Fibroblast of lung (primary cell): ENCODE measurements at regions not wholly inside any gene's neighbourhood (a gene's known extent, or its start where the extent isn't known, plus 50 kb on each side); places are given as distances from the start of the nearest gene placed in this dataset.

Source experiments
- DNase-seq, 2 donors: peaks; one replicate each; pipeline versions ENCODE4 v3.0.0 to v3.0.0-alpha.2; 2010; ENCODE audit warnings: low read depth in 2 of 2
- H2AFZ ChIP-seq: 2 replicates; pipeline ENCODE4 v1.5.1; 2012; ENCODE audit warnings: low read length, control low read depth, inconsistent platforms
- H3K27ac ChIP-seq: 2 replicates; pipeline ENCODE4 v1.5.1; 2011; ENCODE audit warnings: low read length, control low read depth; ENCODE audit not compliant: insufficient read depth
- H3K27me3 ChIP-seq: 2 replicates; pipeline ENCODE4 v1.5.1; 2011; ENCODE audit warnings: mild to moderate bottlenecking, low read length; ENCODE audit not compliant: control insufficient read depth, insufficient read depth
- H3K36me3 ChIP-seq: 2 replicates; pipeline ENCODE4 v1.5.1; 2011; ENCODE audit warnings: low read length; ENCODE audit not compliant: control insufficient read depth, insufficient read depth
- H3K4me1 ChIP-seq: 2 replicates; pipeline ENCODE4 v1.5.1; 2011; ENCODE audit warnings: low read length; ENCODE audit not compliant: control insufficient read depth, insufficient read depth; ENCODE audit errors: extremely low read depth
- H3K4me2 ChIP-seq: 2 replicates; pipeline ENCODE4 v1.5.1; 2011; ENCODE audit warnings: low read length, control low read depth; ENCODE audit not compliant: insufficient read depth; ENCODE audit errors: extremely low read depth
- H3K4me3 ChIP-seq, 4 experiments: fragments of 200-600 bp in 1 of 4; sonication (generic) in 1 of 4; replicated peaks in 1 of 4; 2 replicates each; pipeline ENCODE4 v1.5.1; 2011 to 2016; ENCODE audit warnings: low read length in 4 of 4, low read depth in 3 of 4, mild to moderate bottlenecking in 3 of 4, control low read depth in 2 of 4, inconsistent platforms in 1 of 4, mixed read lengths in 1 of 4; ENCODE audit not compliant: insufficient read depth in 1 of 4; ENCODE audit errors: control extremely low read depth in 1 of 4
- H3K79me2 ChIP-seq: 2 replicates; pipeline ENCODE4 v1.5.1; 2012; ENCODE audit warnings: mild to moderate bottlenecking, low read length, inconsistent platforms; ENCODE audit not compliant: control insufficient read depth, insufficient read depth
- H3K9ac ChIP-seq: 2 replicates; pipeline ENCODE4 v1.5.1; 2011; ENCODE audit warnings: mild to moderate bottlenecking, low read length, control low read depth; ENCODE audit not compliant: insufficient read depth
- H3K9me3 ChIP-seq: 2 replicates; pipeline ENCODE4 v1.5.1; 2012; ENCODE audit warnings: low read depth, low read length; ENCODE audit not compliant: control insufficient read depth, insufficient read depth
- H4K20me1 ChIP-seq: 2 replicates; pipeline ENCODE4 v1.5.1; 2011; ENCODE audit warnings: low read length; ENCODE audit not compliant: control insufficient read depth, insufficient read depth; ENCODE audit errors: extremely low read depth
- CTCF ChIP-seq, 2 donors: IDR thresholded peaks in 1 of 2; conservative IDR thresholded peaks in 1 of 2; 1 replicate in 1 of 2; 2 replicates in 1 of 2; pipeline ENCODE4 v1.5.1; 2011 to 2012; ENCODE audit warnings: low read length in 2 of 2, control low read depth in 1 of 2, inconsistent platforms in 1 of 2, low read depth in 1 of 2, mild to moderate bottlenecking in 1 of 2
- EZH2 ChIP-seq: IDR thresholded peaks from 2 replicates; pipeline ENCODE4 v1.5.1; 2012; ENCODE audit warnings: low read length, control low read depth, mild to moderate bottlenecking; ENCODE audit errors: missing control alignments

DNA sequence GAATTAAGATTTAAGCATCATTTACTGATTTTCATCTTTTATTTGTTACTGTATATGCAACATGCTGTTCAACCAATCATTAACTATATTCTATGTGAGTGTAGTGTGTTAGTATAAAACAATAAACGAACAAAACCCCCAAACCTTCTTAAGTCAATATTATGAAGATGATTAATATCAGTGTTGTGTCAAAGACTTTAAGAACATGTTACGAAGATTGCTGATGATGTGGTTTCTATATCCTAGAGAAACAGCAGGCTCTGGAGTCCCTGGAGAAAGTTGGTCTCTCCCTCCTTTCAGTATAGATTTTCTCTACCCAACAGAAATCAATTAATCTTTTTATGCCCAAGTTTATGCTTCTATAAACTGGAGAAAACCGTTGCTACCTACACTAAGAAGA, 393.8 kb upstream of the HSF2 start:
- Histone ChIP-seq H3K36me3 (no peaks in the 10 kb centered on the region), H3K9me3 (no peaks in the 10 kb centered on the region), H4K20me1 (no peaks in the 10 kb centered on the region), H3K27me3 (no peaks in the 10 kb centered on the region), H3K9ac (no peak overlapping the region), H3K79me2 (no peaks in the 10 kb centered on the region), H3K4me1 (peaks cover 2% of the 10 kb centered on the region), H3K4me3 (no peak overlapping the region), H3K27ac (no peak overlapping the region), H3K4me2 (no peak overlapping the region), H2AFZ (no peak overlapping the region)
- DNase-seq: peak in 1 of 2 donors; percentile 12
- TF ChIP-seq CTCF (conservative IDR thresholded peaks at IDR 0.05 in 1 of 2, IDR thresholded peaks at IDR 0.05 in 1 of 2; ENCODE audit: low read depth in 1 of 2, low read length in 2 of 2): no peak
- TF ChIP-seq EZH2: no peak

DNA sequence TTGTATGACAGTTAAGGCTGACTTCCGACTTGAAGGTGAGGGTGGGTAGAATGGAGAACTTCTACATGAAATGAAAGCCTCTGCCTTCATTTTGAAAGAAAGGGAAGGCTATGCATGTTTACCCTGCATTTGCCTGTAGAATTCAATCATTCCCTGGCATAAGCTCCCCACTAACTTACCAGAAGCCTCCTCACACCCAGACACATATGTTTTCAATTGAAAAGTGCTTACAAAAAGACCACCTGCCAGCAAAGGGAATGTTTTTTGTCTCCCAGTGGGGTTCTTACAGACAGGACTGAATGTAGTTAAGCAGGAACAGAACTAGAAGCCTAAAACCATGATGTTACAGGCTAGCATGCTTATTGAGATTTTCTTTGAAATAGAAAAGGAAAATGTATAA, 392.1 kb upstream of the HSF2 start:
- H3K9ac ChIP-seq: no peak overlapping the region
- no peaks in the 10 kb centered on the region for H4K20me1 ChIP-seq
- DNase-seq: peak; percentile 13 to 30
- H3K4me1 ChIP-seq: peaks cover 2% of the 10 kb centered on the region
- no peak overlapping the region for H3K4me2 ChIP-seq
- H3K27me3 ChIP-seq: no peaks in the 10 kb centered on the region
- TF ChIP-seq CTCF (conservative IDR thresholded peaks at IDR 0.05 in 1 of 2, IDR thresholded peaks at IDR 0.05 in 1 of 2; ENCODE audit: low read depth in 1 of 2, low read length in 2 of 2): no peak
- TF ChIP-seq EZH2: no peak
- H3K36me3 ChIP-seq: no peaks in the 10 kb centered on the region
- no peak overlapping the region for H3K27ac ChIP-seq
- no peak overlapping the region for H3K4me3 ChIP-seq
- no peaks in the 10 kb centered on the region for H3K9me3 ChIP-seq
- no peak overlapping the region for H2AFZ ChIP-seq
- H3K79me2 ChIP-seq: no peaks in the 10 kb centered on the region

DNA sequence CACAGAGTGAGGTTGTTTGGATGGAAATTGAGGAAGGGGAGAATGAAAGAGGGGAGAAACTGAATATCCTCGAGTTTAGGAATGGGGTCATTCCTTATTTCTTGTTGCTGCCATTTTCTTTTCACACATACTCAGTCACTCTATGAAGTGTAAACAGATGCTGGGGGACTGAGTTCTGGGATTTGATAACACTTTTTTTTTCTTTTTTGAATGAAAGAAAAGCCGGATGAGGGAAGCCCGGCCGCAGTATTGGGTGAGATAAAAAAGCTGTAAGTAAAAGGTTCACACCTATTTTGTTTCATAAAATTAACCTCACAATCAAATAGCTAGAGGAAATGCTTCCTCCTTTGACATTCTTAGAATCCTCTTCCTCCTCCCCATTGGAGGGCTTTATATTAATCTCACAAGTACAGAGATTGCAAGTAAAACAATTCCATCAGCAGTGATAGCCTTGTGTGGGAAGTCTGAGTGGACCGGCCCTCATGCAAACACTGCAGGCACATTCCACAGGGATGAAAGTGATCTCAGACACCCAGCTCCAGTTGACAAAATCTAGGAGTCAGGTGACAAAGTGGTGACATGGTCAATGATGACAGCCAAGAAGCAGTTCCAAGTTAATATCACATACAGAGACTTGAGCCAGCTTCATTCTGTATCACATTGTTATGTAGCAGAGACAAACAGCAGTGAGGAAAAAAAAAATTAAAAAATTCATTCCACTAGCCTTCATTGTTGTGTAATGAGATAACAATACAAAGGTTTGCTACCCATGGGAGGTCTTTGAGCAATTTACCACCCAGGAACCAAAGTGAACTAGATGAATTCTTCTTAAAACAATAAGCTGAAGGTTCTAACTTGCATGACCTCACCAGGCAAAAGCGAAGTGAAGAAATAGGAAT, 391.1 kb upstream of the HSF2 start:
- no peaks in the 10 kb centered on the region for H3K27me3 ChIP-seq
- no peaks in the 10 kb centered on the region for H3K79me2 ChIP-seq
- no peak for TF ChIP-seq CTCF (conservative IDR thresholded peaks at IDR 0.05 in 1 of 2, IDR thresholded peaks at IDR 0.05 in 1 of 2; ENCODE audit: low read depth in 1 of 2, low read length in 2 of 2)
- no peak for TF ChIP-seq EZH2
- H2AFZ ChIP-seq: no peak overlapping the region
- no peak overlapping the region for H3K9ac ChIP-seq
- no peak overlapping the region for H3K4me2 ChIP-seq
- peak in 1 of 2 donors; percentile 67 for DNase-seq
- no peaks in the 10 kb centered on the region for H4K20me1 ChIP-seq
- H3K4me1 ChIP-seq: peaks cover 2% of the 10 kb centered on the region
- H3K4me3 ChIP-seq: no peak overlapping the region
- H3K9me3 ChIP-seq: no peaks in the 10 kb centered on the region
- no peaks in the 10 kb centered on the region for H3K36me3 ChIP-seq
- no peak overlapping the region for H3K27ac ChIP-seq
